ENCODE measurements at regions not wholly inside any gene's neighbourhood (a gene's known extent, or its start where the extent isn't known, plus 50 kb on each side); places are given as distances from the start of the nearest gene placed in this dataset.

GRCh38 chr12:71242511-71242910 lies 84.7 kb upstream of the TSPAN8 start:
- no peak for DNase-seq
- ATAC-seq, result no peak
- Histone ChIP-seq H3K4me2 (ENCODE audit: low read length) (no peak overlapping the region), H3K27me3 (ENCODE audit: low read length) (no peaks in the 10 kb centered on the region), H3K79me2 (ENCODE audit: low read length) (no peaks in the 10 kb centered on the region), H3K4me1 (ENCODE audit: insufficient read depth, low read length) (no peaks in the 10 kb centered on the region), H3K36me3 (ENCODE audit: low read depth, low read length) (no peaks in the 10 kb centered on the region), H4K20me1 (ENCODE audit: low read length) (no peaks in the 10 kb centered on the region), H3K9ac (ENCODE audit: low read length) (no peak overlapping the region), H3K9me3 (ENCODE audit: low read length) (no peaks in the 10 kb centered on the region), H3K4me3 (ENCODE audit: low read length) (no peak overlapping the region), H3K9me2 (replicated peaks; ENCODE audit: low read length) (no peaks in the 10 kb centered on the region), H3F3A (ENCODE audit: low read length, unreplicated experiment) (no peaks in the 10 kb centered on the region), H2AFZ (ENCODE audit: low read length) (no peak overlapping the region), H3K27ac (ENCODE audit: low read length) (no peak overlapping the region)
- CTCF ChIA-PET, result no interaction called here
- TF ChIP-seq CTCF (conservative IDR thresholded peaks at IDR 0.05; ENCODE audit: low read depth, low read length) (no peak), EZH2phosphoT487 (IDR thresholded peaks at IDR 0.05; ENCODE audit: borderline replicate concordance, low read length) (no peak), EZH2 (IDR thresholded peaks at IDR 0.05; ENCODE audit: low read length, unreplicated experiment) (no peak)
- POLR2A ChIA-PET (ENCODE audit: unreplicated experiment), result no interaction called here
- intact Hi-C loops (cut with micrococcal nuclease), result no loop called here
- no TSS peak for BruUV-seq (replicated peaks)

GRCh38 chr12:71240946-71241345 lies 83.1 kb upstream of the TSPAN8 start:
- intact Hi-C loops (cut with micrococcal nuclease), result no loop called here
- Histone ChIP-seq H3K9me2 (replicated peaks; ENCODE audit: low read length) (no peaks in the 10 kb centered on the region), H3F3A (ENCODE audit: low read length, unreplicated experiment) (no peaks in the 10 kb centered on the region), H3K4me3 (ENCODE audit: low read length) (no peak overlapping the region), H2AFZ (ENCODE audit: low read length) (no peak overlapping the region), H3K27me3 (ENCODE audit: low read length) (no peaks in the 10 kb centered on the region), H3K4me1 (ENCODE audit: insufficient read depth, low read length) (no peaks in the 10 kb centered on the region), H3K36me3 (ENCODE audit: low read depth, low read length) (no peaks in the 10 kb centered on the region), H3K79me2 (ENCODE audit: low read length) (no peaks in the 10 kb centered on the region), H3K27ac (ENCODE audit: low read length) (no peak overlapping the region), H3K9me3 (ENCODE audit: low read length) (no peaks in the 10 kb centered on the region), H4K20me1 (ENCODE audit: low read length) (no peaks in the 10 kb centered on the region), H3K4me2 (ENCODE audit: low read length) (no peak overlapping the region), H3K9ac (ENCODE audit: low read length) (no peak overlapping the region)
- BruUV-seq (replicated peaks), result no TSS peak
- DNase-seq (no peak), ATAC-seq (no peak)
- TF ChIP-seq EZH2phosphoT487 (IDR thresholded peaks at IDR 0.05; ENCODE audit: borderline replicate concordance, low read length) (no peak), EZH2 (IDR thresholded peaks at IDR 0.05; ENCODE audit: low read length, unreplicated experiment) (no peak), CTCF (conservative IDR thresholded peaks at IDR 0.05; ENCODE audit: low read depth, low read length) (no peak)
- CTCF ChIA-PET, result no interaction called here
- POLR2A ChIA-PET (ENCODE audit: unreplicated experiment), result no interaction called here

- no peaks in the 10 kb centered on the region for H3F3A ChIP-seq (ENCODE audit: low read length, unreplicated experiment)
- H4K20me1 ChIP-seq (ENCODE audit: low read length), result no peaks in the 10 kb centered on the region
- H3K9me2 ChIP-seq (replicated peaks; ENCODE audit: low read length), result no peaks in the 10 kb centered on the region
- TF ChIP-seq EZH2 (IDR thresholded peaks at IDR 0.05; ENCODE audit: low read length, unreplicated experiment), result no peak
- TF ChIP-seq CTCF (conservative IDR thresholded peaks at IDR 0.05; ENCODE audit: low read depth, low read length), result no peak
- TF ChIP-seq EZH2phosphoT487 (IDR thresholded peaks at IDR 0.05; ENCODE audit: borderline replicate concordance, low read length), result no peak
- no peaks in the 10 kb centered on the region for H3K79me2 ChIP-seq (ENCODE audit: low read length)
- ATAC-seq (no peak), DNase-seq (no peak)
- no peak overlapping the region for H3K4me3 ChIP-seq (ENCODE audit: low read length)
- no peak overlapping the region for H2AFZ ChIP-seq (ENCODE audit: low read length)
- H3K27ac ChIP-seq (ENCODE audit: low read length), result no peak overlapping the region
- H3K27me3 ChIP-seq (ENCODE audit: low read length), result no peaks in the 10 kb centered on the region
- no peak overlapping the region for H3K4me2 ChIP-seq (ENCODE audit: low read length)
- CTCF ChIA-PET, result no interaction called here
- H3K9me3 ChIP-seq (ENCODE audit: low read length), result no peaks in the 10 kb centered on the region
- no TSS peak for BruUV-seq (replicated peaks)
- POLR2A ChIA-PET (ENCODE audit: unreplicated experiment), result no interaction called here
- H3K36me3 ChIP-seq (ENCODE audit: low read depth, low read length), result no peaks in the 10 kb centered on the region
- no peaks in the 10 kb centered on the region for H3K4me1 ChIP-seq (ENCODE audit: insufficient read depth, low read length)
- intact Hi-C loops (cut with micrococcal nuclease), result no loop called here
- no peak overlapping the region for H3K9ac ChIP-seq (ENCODE audit: low read length)
These were observed 81.9 kb upstream of the TSPAN8 start for GRCh38 chr12:71239731-71240130.

Measured in PC-3 (cell line).